Tibial nerve (tissue), 4 donors: ENCODE measurements at regions not wholly inside any gene's neighbourhood (a gene's known extent, or its start where the extent isn't known, plus 50 kb on each side); places are given as distances from the start of the nearest gene placed in this dataset.

Source experiments
- CTCF ChIP-seq, 5 experiments: fragments of 200-600 bp in 3 of 5; fragments of 450-650 bp in 2 of 5; sonication (generic) in 3 of 5; IDR thresholded peaks; one replicate each; pipeline ENCODE4 v1.5.1; 2016 to 2019; ENCODE audit warnings: antibody characterized with exemption in 5 of 5, mild to moderate bottlenecking in 3 of 5, moderate library complexity in 2 of 5
- EP300 ChIP-seq, 2 donors: sonication (generic); formaldehyde crosslinking; IDR thresholded peaks; one replicate each; pipeline ENCODE4 v1.6.1; 2017; ENCODE audit warnings: antibody characterized with exemption in 2 of 2, mild to moderate bottlenecking in 1 of 2

DNA sequence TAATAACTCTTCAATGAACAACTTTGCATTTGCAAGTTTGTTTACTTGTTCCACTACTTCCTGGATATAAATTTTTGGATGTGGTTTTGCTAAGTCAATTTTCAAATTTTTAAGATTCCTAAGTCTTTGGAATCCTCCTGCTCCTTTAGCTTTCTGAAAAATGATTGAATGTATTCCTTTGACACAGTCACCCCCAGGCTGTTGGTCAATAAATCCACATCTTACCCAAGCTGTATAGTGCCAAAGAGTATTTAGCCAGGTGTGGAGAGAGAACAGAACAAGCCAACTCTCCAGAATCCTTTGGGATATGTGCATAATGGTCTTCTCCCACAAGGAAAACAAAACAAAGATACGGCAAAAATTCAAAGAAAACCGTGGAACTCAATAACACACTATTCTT lies 56.9 kb upstream of the INTU start:
- TF ChIP-seq CTCF (IDR thresholded peaks at IDR 0.05) (no peak), EP300 (IDR thresholded peaks at IDR 0.05) (no peak)
